ENCODE measurements at regions not wholly inside any gene's neighbourhood (a gene's known extent, or its start where the extent isn't known, plus 50 kb on each side); places are given as distances from the start of the nearest gene placed in this dataset.

DNA sequence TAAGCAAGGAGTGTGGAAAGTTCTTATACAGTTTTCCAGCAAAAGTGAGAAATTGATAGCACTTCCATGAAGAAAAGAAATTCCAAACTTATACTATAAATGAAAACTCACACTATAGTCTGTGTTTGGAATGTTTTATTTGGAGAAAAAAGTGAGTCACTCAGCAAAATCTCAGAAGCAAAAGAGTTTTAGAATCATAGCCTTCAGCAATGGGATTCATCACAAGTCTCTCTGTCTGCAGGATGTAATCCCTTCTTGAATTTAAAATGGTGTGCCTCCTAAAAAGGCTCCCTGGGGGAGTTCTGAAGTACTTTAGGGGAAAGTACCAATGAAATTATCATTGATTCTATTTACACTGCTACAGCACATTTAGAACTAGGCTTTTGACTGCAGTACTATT, 756.4 kb downstream of the XPNPEP1 start:
- DNase-seq (ENCODE audit: extremely low spot score), result no peak
- TF ChIP-seq CTCF (IDR thresholded peaks at IDR 0.05; ENCODE audit: control extremely low read depth, extremely low read depth, low read depth, missing control alignments), result no peak
- ChIA-PET POLR2A (no interaction called here), CTCF (no interaction called here)

DNA sequence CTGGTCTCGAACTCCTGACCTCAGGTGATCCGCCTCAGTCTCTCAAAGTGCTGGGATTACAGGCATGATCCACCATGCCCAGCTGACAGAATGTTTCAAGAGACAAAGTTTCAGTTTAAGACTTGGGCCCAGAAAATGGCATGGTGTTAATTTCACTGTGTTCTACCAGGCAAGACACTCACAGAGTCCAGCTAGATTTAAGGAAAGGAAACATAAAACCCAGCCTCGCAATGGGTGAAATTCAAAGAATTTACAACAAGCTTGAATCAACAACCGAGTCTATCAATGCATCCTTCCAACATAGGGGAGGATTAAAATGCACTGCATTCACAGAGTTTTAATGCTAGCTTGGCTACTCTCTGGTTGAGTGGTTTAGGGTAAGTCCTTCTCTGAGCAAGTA, 764.0 kb downstream of the XPNPEP1 start:
- ChIA-PET POLR2A (no interaction called here), CTCF (interaction anchor here (1.0 to 1.6 kb wide), 3 partner anchors 9 to 19 kb away, joined by 3 to 5 read pairs (median 4); no protein-coding TSS in a partner anchor)
- TF ChIP-seq CTCF (IDR thresholded peaks at IDR 0.05; ENCODE audit: control extremely low read depth, extremely low read depth, low read depth, missing control alignments), result no peak
- no peak for DNase-seq (ENCODE audit: extremely low spot score)

GRCh38 chr10:109156396-109156795, 766.9 kb downstream of the XPNPEP1 start:
- no peak for DNase-seq (ENCODE audit: extremely low spot score)
- TF ChIP-seq CTCF (IDR thresholded peaks at IDR 0.05; ENCODE audit: control extremely low read depth, extremely low read depth, low read depth, missing control alignments), result no peak
- POLR2A ChIA-PET, result no interaction called here
- CTCF ChIA-PET, result no interaction called here

DNA sequence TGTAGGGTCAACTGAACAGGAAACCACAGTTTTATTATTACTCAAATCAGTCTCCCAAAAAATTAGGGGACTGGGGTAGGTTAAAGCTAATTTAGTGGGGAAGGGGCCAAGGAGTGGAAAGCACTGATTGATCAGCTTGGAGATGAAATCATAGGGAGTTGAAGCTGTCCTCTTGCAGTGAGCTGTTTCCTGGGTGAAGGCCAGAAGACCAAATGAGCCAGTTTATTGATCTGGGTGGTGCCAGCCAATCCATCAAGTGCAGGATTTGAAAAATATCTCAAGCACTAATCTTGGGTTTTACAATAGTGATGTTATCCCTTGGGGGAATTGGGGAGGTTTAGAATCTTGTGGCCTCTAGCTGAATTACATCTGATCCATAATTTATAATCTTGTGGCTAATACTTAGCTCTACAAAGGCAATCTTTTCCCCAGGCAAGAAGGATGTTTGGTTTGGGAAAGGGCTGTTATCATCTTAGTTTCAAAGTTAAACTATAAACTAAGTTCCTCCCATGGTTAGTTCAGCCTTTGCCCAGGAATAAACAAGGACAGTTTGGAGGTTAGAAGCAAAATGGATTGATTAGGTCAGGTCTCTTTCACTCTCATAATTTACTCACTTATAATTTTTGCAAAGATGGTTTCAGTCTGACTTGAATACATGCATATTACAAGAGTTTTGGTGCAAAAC, 773.5 kb downstream of the XPNPEP1 start:
- DNase-seq (ENCODE audit: extremely low spot score), result no peak
- CTCF ChIA-PET, result interaction anchor here (1.0 to 1.9 kb wide), 4 partner anchors 10 to 33 kb away, joined by 3 to 5 read pairs (median 4); no protein-coding TSS in a partner anchor
- TF ChIP-seq CTCF (IDR thresholded peaks at IDR 0.05; ENCODE audit: control extremely low read depth, extremely low read depth, low read depth, missing control alignments), result no peak
- POLR2A ChIA-PET, result no interaction called here

GRCh38 chr10:109127363-109127762, 795.9 kb downstream of the XPNPEP1 start:
- ChIA-PET CTCF (no interaction called here), POLR2A (no interaction called here)
- no peak for DNase-seq (ENCODE audit: extremely low spot score)
- TF ChIP-seq CTCF (IDR thresholded peaks at IDR 0.05; ENCODE audit: control extremely low read depth, extremely low read depth, low read depth, missing control alignments), result no peak

GRCh38 chr10:109126541-109126940, 796.8 kb downstream of the XPNPEP1 start:
- CTCF ChIA-PET, result no interaction called here
- no peak for TF ChIP-seq CTCF (IDR thresholded peaks at IDR 0.05; ENCODE audit: control extremely low read depth, extremely low read depth, low read depth, missing control alignments)
- DNase-seq (ENCODE audit: extremely low spot score), result no peak
- POLR2A ChIA-PET, result no interaction called here

All from GM10248 (cell line).